ENCODE measurements at regions not wholly inside any gene's neighbourhood (a gene's known extent, or its start where the extent isn't known, plus 50 kb on each side); places are given as distances from the start of the nearest gene placed in this dataset.

GRCh38 chr20:39592371-39592770 is 630.2 kb downstream of the DHX35 start:
- no peak for DNase-seq

GRCh38 chr20:39588148-39588757 is 626.1 kb downstream of the DHX35 start:
- DNase-seq: no peak

- no peak for DNase-seq
Measured at GRCh38 chr20:39581034-39581433, 618.9 kb downstream of the DHX35 start.

GRCh38 chr20:39576771-39577170 is 614.6 kb downstream of the DHX35 start:
- DNase-seq: no peak

- DNase-seq: no peak
Measured at GRCh38 chr20:39574061-39574460, 611.9 kb downstream of the DHX35 start.

- DNase-seq: no peak
Measured at GRCh38 chr20:39571171-39571570, 609.0 kb downstream of the DHX35 start.

GRCh38 chr20:39568109-39568508 is 606.0 kb downstream of the DHX35 start:
- DNase-seq: no peak

GRCh38 chr20:39563349-39563748 is 601.2 kb downstream of the DHX35 start:
- no peak for DNase-seq

- no peak for DNase-seq
Measured at GRCh38 chr20:39554341-39554740, 592.2 kb downstream of the DHX35 start.

GRCh38 chr20:39553120-39553519 is 591.0 kb downstream of the DHX35 start:
- no peak for DNase-seq

GRCh38 chr20:39549733-39550132 is 587.6 kb downstream of the DHX35 start:
- DNase-seq: no peak

GRCh38 chr20:39547546-39548408 is 585.6 kb downstream of the DHX35 start:
- DNase-seq: no peak

- no peak for DNase-seq
Measured at GRCh38 chr20:39541136-39541803, 579.1 kb downstream of the DHX35 start.

- no peak for DNase-seq
Measured at GRCh38 chr20:39538317-39538716, 576.2 kb downstream of the DHX35 start.

- DNase-seq: no peak
Measured at GRCh38 chr20:39535301-39535700, 573.2 kb downstream of the DHX35 start.

- no peak for DNase-seq
Measured at GRCh38 chr20:39534846-39535245, 572.7 kb downstream of the DHX35 start.

- DNase-seq: no peak
Measured at GRCh38 chr20:39533858-39534257, 571.7 kb downstream of the DHX35 start.

- no peak for DNase-seq
Measured at GRCh38 chr20:39532205-39532604, 570.1 kb downstream of the DHX35 start.

GRCh38 chr20:39528436-39528835 is 566.3 kb downstream of the DHX35 start:
- no peak for DNase-seq

- DNase-seq: no peak
Measured at GRCh38 chr20:39524371-39524911, 562.3 kb downstream of the DHX35 start.

- no peak for DNase-seq
Measured at GRCh38 chr20:39523405-39523804, 561.3 kb downstream of the DHX35 start.

- no peak for DNase-seq
Measured at GRCh38 chr20:39518654-39519053, 556.5 kb downstream of the DHX35 start.

- DNase-seq: no peak
Measured at GRCh38 chr20:39516964-39517363, 554.8 kb downstream of the DHX35 start.

GRCh38 chr20:39504710-39505094 is 542.6 kb downstream of the DHX35 start:
- DNase-seq: no peak
